Activated B cell treated with CpG ODN at 0.5 μM for 24 hours (primary cell): ENCODE measurements at regions not wholly inside any gene's neighbourhood (a gene's known extent, or its start where the extent isn't known, plus 50 kb on each side); places are given as distances from the start of the nearest gene placed in this dataset.

Source experiments
- ATAC-seq: fragments of 200-7000 bp; cut with Tn5 transposase; one replicate; pipeline ENCODE4 v1.10.0; 2021; ENCODE audit warnings: low read depth, mild to moderate bottlenecking, moderate library complexity
- CTCF ChIA-PET: fragments of 350-600 bp; sonication (Branson Sonifier 250); formaldehyde crosslinking; loops from one replicate; lab custom pipeline; 2021; ENCODE audit warnings: antibody characterized with exemption; lab: Charles Lee
- POLR2A ChIA-PET: fragments of 350-600 bp; sonication (Branson Sonifier 250); formaldehyde crosslinking; loops from one replicate; lab custom pipeline; 2021; ENCODE audit warnings: antibody characterized with exemption; lab: Charles Lee
- DNase-seq: peaks from one replicate; pipeline ENCODE4 v3.0.0; 2022
- H3K27ac Mint-ChIP-seq: one replicate; pipeline ENCODE4 v1.8.0; 2020; ENCODE audit warnings: mixed read lengths
- H3K27me3 Mint-ChIP-seq: one replicate; pipeline ENCODE4 v1.8.0; 2021; ENCODE audit warnings: mixed read lengths
- H3K36me3 Mint-ChIP-seq: one replicate; pipeline ENCODE4 v1.8.0; 2021; ENCODE audit warnings: low read depth, mixed read lengths
- H3K4me1 Mint-ChIP-seq: one replicate; pipeline ENCODE4 v1.8.0; 2021; ENCODE audit warnings: mixed read lengths
- H3K4me3 Mint-ChIP-seq: one replicate; pipeline ENCODE4 v1.8.0; 2020; ENCODE audit warnings: mild to moderate bottlenecking, mixed read lengths
- H3K9me3 Mint-ChIP-seq: one replicate; pipeline ENCODE4 v1.8.0; 2020; ENCODE audit warnings: mixed read lengths
- CTCF ChIP-seq: fragments of 200-600 bp; IDR thresholded peaks from one replicate; pipeline ENCODE4 v1.8.0; 2022; ENCODE audit warnings: antibody characterized with exemption, mild to moderate bottlenecking
- intact Hi-C: fragments of 100-400 bp; cut with micrococcal nuclease; formaldehyde crosslinking; loops from one replicate; pipeline ENCODE4 v1.15.1; 2024

DNA sequence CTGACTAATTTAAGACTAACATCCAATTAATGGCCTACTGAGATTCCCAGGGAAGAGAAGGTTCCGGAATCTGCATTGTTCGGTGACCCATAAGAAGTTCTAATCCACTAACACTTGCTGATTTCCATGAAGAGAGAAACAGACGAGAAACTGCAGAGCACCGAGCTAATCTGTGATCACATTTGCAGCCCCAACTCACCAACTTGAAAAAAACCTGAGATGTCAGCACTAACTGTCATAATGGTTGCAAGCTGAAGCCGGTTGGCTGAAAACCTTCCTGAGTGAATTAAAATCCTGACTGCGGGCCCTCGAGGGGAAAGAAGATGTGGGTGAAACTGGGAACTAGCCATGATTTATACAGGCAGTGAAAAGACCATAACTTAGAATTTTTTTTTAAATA is 204.8 kb upstream of the IGF1R start:
- no peak for TF ChIP-seq CTCF

GRCh38 chr15:98444138-98444537 is 204.2 kb upstream of the IGF1R start:
- DNase-seq (no peak), ATAC-seq (no peak)
- Mint-ChIP-seq H3K4me3 (no peak overlapping the region), H3K4me1 (peaks cover 5% of the 10 kb centered on the region), H3K9me3 (no peaks in the 10 kb centered on the region), H3K36me3 (no peaks in the 10 kb centered on the region), H3K27ac (no peak overlapping the region), H3K27me3 (peaks cover 2% of the 10 kb centered on the region)
- POLR2A ChIA-PET = no interaction called here
- CTCF ChIA-PET = no interaction called here
- intact Hi-C loops = loop anchor here (5.0 kb wide), 1 partner anchor 768 kb away; no protein-coding TSS in a partner anchor
- no peak for TF ChIP-seq CTCF

More for the DNA sequence above, 204.8 kb upstream of the IGF1R start:
- H3K4me1 Mint-ChIP-seq = peaks cover 5% of the 10 kb centered on the region
- H3K36me3 Mint-ChIP-seq = no peaks in the 10 kb centered on the region
- ChIA-PET POLR2A (no interaction called here), CTCF (no interaction called here)
- intact Hi-C loops = loop anchor here (5.0 kb wide), 1 partner anchor 769 kb away; no protein-coding TSS in a partner anchor
- DNase-seq (no peak), ATAC-seq (no peak)
- no peaks in the 10 kb centered on the region for H3K9me3 Mint-ChIP-seq
- H3K27me3 Mint-ChIP-seq = peaks cover 2% of the 10 kb centered on the region
- no peak overlapping the region for H3K27ac Mint-ChIP-seq
- no peak overlapping the region for H3K4me3 Mint-ChIP-seq

DNA sequence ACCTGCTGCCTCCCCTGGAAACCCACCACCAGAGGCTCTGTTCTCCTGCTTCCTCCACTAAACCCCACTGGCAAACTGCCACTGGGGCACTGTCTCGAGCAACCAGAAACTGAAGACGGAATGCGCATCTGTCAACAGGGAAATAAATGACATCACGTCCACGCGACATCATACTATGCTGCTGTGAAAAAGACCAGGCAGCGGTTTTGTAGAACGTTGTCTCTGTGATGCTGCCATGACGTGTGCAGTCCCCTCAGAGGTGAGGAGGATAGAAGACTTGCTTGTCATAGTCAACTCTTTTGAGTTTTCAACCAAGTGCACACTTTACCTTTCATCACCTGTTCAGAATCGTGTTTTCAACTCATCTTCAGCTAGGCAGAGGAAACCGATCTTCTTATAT is 203.0 kb upstream of the IGF1R start:
- ATAC-seq (no peak), DNase-seq (no peak)
- POLR2A ChIA-PET = no interaction called here
- Mint-ChIP-seq H3K9me3 (no peaks in the 10 kb centered on the region), H3K4me3 (no peak overlapping the region), H3K27ac (no peak overlapping the region), H3K4me1 (peaks cover 5% of the 10 kb centered on the region), H3K27me3 (peaks cover 2% of the 10 kb centered on the region), H3K36me3 (no peaks in the 10 kb centered on the region)
- CTCF ChIA-PET = no interaction called here
- no peak for TF ChIP-seq CTCF
- intact Hi-C loops = no loop called here

DNA sequence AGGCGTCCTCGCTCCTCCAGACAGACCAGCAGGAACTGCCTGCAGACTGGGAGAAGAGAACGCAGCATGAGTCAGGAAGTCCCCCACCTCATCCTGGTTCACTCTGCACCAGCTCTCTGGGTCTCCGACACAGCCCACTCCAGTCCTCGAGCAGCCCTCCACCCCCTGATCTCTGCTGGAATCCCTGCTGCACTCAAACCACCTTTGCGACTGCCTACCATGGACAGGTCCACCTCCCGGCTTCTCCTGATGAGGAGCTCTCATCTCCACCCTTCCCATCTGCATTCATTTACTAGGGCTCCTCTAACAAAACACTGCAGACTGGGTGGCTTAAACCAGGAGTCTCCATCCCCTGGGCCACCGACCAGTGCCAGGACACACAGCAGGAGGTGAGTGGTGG is 202.3 kb upstream of the IGF1R start:
- H3K4me3 Mint-ChIP-seq = no peak overlapping the region
- ChIA-PET CTCF (no interaction called here), POLR2A (no interaction called here)
- no peak for TF ChIP-seq CTCF
- H3K27ac Mint-ChIP-seq = no peak overlapping the region
- no peaks in the 10 kb centered on the region for H3K36me3 Mint-ChIP-seq
- H3K27me3 Mint-ChIP-seq = peaks cover 2% of the 10 kb centered on the region
- DNase-seq = no peak
- H3K4me1 Mint-ChIP-seq = no peaks in the 10 kb centered on the region
- ATAC-seq = no peak
- intact Hi-C loops = no loop called here
- no peaks in the 10 kb centered on the region for H3K9me3 Mint-ChIP-seq

- intact Hi-C loops = no loop called here
- no peak for DNase-seq
- Mint-ChIP-seq H3K27me3 (peaks cover 2% of the 10 kb centered on the region), H3K4me3 (no peak overlapping the region), H3K4me1 (no peaks in the 10 kb centered on the region), H3K36me3 (no peaks in the 10 kb centered on the region), H3K9me3 (no peaks in the 10 kb centered on the region), H3K27ac (no peak overlapping the region)
- no peak for ATAC-seq
- ChIA-PET POLR2A (no interaction called here), CTCF (no interaction called here)
- no peak for TF ChIP-seq CTCF
These were observed 201.3 kb upstream of the IGF1R start for GRCh38 chr15:98447069-98447468.
